TTC549 (cell line): ENCODE measurements at regions not wholly inside any gene's neighbourhood (a gene's known extent, or its start where the extent isn't known, plus 50 kb on each side); places are given as distances from the start of the nearest gene placed in this dataset.

Experiments used
- FAIRE-seq: peaks from 2 replicates; lab custom pipeline; 2012; peaks lifted over from hg19 to GRCh38; lab: Jason Lieb, UNC

GRCh38 chr6:1552296-1552761 lies 57.4 kb upstream of the FOXC1 start:
- FAIRE-seq: no peak

- FAIRE-seq: no peak
These were observed 56.1 kb upstream of the FOXC1 start for GRCh38 chr6:1553562-1554083.

- no peak for FAIRE-seq
These were observed 55.6 kb upstream of the FOXC1 start for GRCh38 chr6:1554141-1554475.

- FAIRE-seq: no peak
These were observed 55.0 kb upstream of the FOXC1 start for GRCh38 chr6:1554476-1555310.

- no peak for FAIRE-seq
These were observed 51.3 kb upstream of the FOXC1 start for GRCh38 chr6:1558388-1558787.
